Fibroblast of peridontal ligament (primary cell): ENCODE measurements at regions not wholly inside any gene's neighbourhood (a gene's known extent, or its start where the extent isn't known, plus 50 kb on each side); places are given as distances from the start of the nearest gene placed in this dataset.

Source experiments
- DNase-seq: peaks from one replicate; pipeline ENCODE4 v3.0.0-alpha.2; 2010; ENCODE audit errors: extremely low read depth

DNA sequence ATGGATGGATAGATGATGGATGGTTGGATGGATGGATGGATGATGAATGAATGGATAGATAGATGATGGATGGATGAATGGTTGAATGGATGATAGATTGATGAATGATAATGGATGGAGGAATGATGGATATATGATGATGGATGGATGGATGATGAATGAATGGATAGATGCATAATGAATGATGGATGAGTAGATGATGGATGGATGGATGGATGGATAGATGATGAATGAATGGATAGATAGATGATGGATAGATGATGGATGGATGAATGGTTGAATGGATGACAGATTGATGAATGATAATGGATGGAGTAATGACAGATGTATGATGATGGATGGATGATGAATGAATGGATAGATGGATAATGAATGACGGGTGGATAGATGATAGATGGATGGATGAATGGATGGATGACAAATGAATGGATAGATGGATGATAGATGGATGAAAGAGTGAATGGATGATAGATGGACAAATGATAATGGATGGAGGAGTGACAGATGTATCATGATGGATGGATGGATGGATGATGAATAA, 1466.5 kb downstream of the BRD1 start:
- no peak for DNase-seq

DNA sequence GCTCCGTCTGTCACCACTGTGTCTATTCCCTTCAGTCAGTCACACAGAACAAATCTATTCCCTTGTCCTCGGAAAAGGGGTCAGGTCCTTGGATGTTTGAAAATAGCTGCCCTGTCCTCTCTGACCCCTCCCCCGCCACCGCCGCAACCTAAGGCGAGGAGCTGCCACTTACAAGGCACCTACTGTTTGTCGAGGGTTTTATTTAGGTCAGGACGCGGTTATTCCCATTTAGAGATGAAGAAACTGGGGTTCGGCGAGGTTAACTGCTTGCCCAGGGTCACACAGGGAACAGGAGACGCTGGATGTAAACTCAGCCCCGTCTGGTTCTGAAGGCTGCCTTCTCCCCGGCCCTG, 1468.1 kb downstream of the BRD1 start:
- DNase-seq = no peak

DNA sequence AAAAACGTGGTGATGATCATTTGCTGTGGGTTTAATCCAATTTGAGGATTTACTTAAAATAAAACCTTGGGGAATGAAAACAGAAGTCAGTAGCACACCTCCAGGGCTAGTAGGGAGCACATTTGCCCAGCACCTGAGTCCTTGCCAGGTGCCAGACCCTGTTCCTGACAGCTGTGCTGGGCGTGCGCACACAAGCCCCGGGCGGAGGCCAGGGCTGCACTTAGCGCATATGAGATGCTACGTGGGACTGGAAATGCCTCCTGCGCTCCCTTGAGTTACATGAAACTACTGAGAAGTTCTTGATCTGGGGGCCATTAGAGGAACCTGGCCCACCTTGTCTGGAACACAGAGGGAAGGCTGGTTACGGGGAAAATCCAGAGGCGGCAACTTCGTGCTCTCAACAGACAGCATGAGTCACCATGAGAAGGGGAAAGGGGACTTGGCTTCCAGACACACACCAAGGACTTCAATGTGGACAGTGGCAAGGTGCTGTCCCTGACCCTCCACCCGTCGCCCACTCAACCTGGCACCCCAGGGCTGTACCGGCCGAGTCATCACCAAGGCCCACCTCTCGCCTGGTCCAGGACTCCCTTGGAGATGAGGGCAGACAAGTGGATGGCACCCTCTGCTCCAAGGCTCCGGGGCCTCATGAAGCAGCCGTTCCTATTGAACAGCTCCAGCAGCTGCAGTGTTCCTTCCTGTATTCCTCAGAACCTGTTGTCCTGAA, 1468.6 kb downstream of the BRD1 start:
- DNase-seq = no peak

DNA sequence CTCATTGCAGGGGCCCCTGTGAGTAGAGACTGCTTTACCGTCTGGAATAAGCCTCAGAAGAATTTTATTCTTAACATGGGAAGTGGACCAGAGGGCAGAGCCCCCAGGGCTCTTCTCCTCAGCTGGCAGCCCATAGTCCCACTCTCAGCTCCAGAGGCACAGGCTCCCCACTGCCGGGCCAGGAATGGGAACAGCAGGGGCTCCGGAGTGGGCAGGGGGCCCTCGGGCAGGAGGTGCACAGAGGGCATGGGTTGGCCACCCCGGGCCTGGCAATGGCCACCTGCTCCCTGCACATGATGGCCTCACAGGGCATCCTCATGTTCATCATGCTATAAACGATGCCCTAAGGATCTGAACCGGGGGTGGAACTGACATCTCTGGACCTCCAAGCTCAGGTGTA, 1469.7 kb downstream of the BRD1 start:
- no peak for DNase-seq

DNA sequence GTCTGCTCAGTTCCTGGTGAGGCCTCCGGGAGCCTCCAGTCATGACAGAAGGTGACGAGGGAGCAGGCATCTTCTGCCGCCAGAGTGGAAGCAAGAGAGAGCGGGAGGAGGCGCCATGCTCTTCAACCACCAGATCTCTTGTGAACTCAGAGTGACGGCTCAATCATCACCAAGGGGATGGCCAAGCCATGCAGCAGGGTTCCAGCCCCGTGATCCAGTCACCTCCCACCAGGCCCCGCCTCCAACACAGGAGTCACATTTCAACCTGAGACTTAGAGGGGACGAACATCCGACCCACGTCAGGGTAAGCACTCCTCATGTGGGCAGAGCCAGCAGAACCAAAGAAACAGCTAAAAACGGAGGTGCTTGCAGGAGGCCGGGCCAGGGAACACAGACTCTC, 1470.5 kb downstream of the BRD1 start:
- DNase-seq = no peak

DNA sequence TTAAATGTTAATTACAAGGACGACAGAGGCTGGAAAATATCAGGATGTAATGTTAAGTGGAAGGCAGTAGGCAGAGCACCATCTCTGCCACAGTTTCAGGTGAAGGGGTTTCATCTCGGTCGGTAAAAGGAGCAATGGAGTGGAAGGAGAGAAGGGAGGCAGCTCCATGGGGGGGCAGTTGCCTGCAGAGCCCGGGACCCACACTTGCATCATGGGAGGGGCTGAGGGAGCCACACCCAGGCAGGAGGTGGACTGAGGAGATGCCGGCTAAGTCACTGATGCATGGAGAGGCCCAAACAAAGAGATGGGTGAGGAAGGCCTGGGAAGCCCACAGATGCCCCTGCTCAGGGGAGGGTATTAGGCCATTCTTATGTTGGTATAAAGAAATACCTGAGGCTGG, 1470.9 kb downstream of the BRD1 start:
- DNase-seq = no peak

DNA sequence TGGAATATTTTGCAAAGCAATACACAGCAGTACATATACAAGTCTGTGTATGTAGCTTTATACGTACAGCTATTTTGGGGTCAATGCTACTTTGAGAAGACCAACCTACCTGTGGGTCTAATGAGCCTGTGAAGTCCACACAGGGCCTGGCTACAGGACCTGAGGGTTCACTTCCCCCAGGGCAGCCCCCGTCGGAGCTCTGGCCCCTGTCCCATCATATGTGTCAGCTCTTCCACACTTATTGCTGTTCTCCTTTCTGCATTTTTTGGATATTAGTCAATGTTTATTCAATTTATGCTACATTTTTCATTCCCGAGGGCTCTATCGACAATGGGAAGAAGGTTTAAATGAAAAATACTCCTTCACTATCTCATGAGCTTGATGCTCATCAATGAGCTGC, 1473.6 kb downstream of the BRD1 start:
- DNase-seq = no peak

DNA sequence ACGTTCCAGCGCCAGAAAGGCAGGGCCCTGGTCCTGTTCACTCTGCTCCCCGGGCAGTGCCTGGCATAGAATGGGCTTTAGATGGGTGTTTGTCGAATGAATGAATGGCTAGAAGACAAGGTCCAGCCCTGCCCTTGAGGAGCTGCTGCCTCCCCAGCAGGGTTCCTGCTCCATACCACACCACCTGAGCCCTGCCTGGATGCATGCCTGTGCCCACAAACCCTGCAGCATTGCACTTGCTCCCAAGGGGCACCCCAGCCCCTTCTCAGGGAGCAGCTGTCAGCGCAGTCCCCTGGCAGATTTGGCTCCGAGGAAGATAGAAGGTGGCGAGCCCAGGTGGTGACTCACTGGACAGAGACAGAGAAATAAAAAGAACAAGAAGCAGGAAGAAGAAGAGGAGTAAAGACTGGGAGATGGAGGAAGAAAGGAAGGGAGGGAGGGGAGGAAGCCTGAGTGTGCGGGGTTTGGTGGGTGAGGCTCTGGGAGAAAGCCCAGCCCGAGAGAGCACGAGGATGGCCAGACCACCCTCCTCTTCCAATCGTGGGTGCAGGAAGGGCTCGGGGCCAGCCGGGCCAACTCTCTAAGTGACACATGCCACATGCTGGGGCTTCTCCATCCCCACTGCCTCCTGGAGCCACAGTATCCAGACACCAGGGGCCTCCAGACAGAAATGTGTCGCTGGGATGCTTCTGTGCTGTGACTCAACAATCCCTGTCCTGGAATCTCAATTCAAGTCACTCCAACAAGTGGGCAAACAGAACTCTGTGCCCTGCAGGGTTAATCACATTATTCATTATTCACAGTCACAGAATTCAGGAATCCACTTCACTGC, 1474.3 kb downstream of the BRD1 start:
- DNase-seq = no peak

DNA sequence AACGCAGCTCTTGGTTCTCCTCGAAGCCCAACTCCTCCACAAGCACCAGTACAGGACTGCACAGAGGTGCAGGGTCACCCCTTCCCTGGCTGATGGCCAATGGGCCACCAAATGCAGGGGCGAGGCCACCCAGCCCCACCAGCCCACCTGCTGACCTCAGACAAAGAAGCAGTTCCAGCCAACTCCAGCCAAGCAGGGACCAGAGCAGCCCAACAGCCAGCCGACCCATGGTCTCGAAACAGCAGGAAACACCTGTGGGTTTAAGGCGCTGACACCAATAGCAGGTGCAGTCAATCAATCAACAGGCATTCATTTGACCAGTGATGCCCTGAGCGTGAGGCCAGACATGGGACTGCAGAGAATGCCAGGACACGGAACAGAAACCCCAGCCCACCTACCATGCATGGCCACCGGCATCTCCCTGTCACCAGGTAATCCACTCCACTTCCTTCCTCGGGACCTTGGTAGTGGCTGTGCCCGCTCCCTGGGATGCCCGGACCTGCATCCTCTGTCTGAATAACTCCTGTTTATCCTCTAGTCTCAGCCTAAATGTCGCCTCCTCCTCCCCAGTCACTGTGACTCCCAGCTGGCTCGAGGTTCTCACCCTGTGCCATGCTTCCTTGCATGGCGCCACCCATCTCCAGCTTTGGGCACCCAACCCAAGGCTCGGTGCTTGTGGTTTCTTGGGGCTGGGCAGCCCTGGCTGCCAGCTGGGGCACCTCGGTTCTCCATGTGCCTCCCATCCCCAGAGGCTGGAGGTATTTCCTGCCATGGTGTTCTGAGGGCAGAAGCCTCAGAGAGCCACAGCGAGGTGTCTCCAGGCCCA, 1475.4 kb downstream of the BRD1 start:
- DNase-seq = no peak

DNA sequence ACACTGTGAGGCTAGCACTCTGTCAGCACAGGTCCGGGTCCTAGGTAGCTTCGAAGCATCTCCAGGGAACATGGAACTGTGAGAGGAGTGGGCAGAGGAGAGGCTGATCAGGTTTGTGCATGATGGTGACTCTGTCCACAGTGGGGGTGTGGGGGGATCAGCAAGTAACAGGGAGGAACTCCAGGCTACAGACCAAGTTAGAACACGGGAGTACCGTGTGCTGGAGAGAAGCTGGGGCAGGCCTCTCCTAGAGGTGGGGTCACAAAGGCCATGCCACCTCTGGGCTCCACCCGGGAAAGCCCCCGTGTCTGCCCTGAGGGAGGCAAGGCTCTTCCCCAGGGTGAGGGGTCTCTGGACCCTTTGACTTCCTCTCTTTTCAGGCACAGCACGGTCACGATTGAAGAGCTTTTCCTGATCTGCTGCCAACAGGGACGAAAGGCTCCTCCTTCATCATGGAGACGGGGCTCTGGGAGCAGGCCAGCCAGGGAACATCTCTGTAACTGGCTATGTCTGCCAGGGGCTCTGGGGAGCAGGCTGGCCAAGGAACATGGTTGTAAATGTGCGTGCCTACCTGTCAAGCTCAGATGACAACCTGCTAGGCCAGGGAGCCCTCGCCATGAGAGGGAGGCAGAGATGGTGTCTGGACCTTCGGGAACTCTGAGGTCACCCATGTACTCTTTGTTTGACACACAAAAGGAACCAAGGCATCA, 1476.1 kb downstream of the BRD1 start:
- no peak for DNase-seq

DNA sequence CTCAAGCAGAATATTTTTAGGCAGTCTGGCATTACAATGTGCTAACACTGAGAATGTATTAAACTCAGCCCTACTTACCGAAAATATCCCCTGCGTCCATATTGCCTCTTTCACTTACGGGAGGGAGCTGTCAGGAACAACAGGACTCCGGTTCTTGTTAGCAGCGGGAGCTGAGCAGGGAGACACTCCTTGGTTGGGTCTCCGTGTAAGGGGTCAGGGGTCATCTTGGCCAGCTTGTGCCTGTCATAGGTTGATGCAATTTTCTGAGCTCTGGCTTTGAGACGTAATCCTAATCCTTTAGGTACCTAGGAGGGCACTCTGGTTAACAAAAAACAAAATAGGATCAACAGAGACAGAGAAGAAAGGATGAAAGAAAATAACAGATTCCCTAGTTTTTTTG, 1477.2 kb downstream of the BRD1 start:
- no peak for DNase-seq

DNA sequence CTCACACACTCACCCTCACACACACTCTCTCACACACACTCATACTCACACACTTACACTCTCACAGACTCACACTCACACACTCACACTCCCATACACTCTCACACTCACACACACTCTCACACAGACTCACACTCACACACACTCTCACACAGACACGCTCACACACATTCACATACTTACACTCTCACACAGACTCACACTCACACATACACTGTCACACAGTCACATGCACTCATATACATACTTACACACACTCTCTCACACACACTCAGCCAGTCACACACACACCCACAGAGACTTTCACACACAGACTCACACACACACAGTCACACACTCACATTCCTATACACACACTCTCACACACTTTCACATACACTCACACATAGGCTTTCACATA, 1478.8 kb downstream of the BRD1 start:
- DNase-seq = no peak

DNA sequence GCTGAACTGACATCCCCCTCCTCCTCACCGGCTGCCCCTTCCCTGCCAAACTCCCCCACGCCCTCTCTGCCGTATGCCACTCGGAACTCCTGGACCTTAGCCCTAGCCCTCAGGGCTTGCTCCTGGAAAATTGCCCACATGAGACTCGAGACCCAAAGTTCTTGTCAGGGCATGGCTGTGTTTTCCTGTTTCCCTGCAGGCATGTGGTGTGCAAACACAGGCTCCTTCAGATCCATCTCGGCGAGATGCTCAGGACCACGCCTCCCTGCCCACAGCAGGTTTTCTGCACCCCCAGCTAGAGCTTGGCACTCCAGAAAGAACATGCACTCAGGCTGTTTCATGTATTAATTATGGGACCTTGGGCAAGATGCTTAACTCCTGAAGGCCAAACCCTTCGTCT, 1480.4 kb downstream of the BRD1 start:
- DNase-seq = no peak

DNA sequence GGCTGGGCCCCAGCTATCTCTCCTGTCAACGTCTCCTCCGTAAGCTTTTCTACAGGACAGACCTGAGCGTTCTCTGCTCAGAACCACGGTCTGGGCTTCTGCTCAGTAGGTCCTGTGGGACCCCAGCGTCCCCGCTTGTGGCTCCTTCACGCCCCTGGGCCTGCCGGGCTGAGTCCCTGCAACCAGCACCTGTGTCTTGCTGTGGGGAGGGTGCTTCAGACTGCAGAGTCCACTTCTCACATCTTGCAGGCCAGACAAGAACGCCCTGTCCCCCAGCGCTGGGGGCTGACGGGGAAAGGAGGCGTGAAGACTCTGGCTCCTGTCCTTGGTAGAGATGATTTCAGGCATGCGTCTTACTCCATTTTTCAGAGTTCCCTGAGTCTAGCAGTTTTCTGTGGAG, 1480.8 kb downstream of the BRD1 start:
- no peak for DNase-seq

DNA sequence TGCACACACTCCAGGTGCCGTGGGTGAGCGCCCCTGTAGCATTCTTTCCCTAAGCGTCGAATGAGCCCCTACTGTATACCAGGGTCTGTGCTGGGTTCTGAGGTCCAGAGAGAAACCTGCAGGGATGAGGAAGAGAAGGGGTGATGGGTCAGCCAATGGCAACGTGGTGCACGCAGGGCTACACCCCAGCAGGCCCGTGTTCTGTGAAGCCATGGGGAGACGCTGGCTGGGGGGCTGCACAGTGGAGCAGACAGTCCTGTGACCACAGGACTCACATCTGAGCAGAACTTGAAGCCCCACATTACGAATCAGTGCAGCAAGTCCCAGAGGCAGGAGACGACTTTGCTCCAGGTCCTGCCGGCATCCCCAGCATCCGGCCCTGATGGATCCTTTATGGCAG, 1481.4 kb downstream of the BRD1 start:
- DNase-seq = no peak

DNA sequence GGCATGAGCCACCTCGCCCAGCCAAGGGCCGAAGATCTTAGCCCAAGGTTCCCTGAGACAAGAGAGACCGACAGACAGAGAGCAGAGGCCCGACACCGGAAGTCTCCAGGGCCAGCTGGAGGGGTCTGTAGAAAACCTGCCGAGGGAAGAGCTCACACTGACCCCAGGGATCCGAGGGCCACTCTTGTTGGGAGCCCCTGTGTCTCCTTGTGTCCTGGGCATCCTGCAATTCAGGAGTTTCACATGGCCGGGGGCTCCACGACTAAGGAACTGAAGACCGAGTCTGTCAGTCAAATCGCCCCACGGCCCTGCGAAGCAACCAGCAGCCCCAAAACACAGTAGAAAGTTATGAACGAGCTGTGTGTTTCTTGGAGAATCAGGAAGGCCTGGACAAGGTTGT, 1482.0 kb downstream of the BRD1 start:
- DNase-seq = no peak

DNA sequence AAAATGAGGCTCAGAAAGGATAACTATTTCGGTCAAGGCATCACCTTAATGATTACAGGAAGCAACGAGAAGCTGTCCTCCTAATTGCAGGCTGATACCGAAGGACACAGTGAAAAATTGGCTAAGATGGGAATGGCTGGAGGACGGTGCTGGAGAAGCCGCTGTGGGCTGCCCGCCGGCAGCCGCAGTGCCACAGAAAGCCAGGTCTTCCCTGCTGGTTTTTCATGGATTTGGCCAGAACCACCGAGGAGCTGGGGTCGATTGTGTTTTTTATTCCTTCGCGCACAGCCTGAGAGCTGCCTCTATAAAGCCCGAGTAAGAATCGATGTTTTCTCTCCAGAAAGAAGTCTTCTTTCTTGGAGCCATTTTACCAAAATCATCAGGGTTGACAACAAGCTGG, 1484.2 kb downstream of the BRD1 start:
- DNase-seq = no peak

DNA sequence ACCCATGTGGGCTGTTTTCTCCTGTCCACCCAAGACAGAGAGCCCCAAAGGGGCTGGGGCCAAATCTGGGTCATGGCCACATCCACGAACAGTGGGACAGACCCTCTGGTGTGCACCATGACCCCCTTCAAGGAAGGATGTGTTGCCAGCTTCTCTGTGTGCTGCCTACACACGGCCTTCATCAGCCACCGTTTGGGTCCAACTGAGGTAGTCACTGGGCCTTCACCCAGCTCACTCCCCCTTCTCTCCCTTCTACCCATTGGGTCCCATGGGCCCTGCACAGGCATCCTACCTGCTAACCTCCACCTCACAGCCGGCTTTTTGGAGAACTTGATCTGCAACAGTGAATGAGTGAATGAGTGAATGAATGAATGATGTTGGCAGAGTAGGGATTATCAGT, 1484.9 kb downstream of the BRD1 start:
- DNase-seq = no peak

DNA sequence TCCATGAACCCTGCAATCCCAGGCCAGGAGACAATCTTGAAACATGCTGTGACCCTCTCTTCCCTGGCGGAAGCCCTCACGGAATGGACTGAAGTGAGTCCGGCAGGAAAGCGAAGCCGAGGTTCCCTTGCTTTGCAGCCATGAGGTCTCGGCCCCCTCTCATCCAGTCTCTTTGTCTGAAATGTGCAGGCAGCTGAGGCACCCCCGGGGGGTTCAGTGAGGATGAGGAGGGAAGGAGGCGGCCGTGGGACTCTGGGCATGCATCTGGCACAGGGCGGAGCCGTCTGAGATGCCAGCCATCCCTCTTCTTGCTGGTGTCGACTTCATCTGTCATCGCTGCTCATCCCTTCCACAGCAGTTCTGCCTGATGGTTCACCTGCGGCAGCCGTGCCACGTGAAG, 1485.7 kb downstream of the BRD1 start:
- no peak for DNase-seq

DNA sequence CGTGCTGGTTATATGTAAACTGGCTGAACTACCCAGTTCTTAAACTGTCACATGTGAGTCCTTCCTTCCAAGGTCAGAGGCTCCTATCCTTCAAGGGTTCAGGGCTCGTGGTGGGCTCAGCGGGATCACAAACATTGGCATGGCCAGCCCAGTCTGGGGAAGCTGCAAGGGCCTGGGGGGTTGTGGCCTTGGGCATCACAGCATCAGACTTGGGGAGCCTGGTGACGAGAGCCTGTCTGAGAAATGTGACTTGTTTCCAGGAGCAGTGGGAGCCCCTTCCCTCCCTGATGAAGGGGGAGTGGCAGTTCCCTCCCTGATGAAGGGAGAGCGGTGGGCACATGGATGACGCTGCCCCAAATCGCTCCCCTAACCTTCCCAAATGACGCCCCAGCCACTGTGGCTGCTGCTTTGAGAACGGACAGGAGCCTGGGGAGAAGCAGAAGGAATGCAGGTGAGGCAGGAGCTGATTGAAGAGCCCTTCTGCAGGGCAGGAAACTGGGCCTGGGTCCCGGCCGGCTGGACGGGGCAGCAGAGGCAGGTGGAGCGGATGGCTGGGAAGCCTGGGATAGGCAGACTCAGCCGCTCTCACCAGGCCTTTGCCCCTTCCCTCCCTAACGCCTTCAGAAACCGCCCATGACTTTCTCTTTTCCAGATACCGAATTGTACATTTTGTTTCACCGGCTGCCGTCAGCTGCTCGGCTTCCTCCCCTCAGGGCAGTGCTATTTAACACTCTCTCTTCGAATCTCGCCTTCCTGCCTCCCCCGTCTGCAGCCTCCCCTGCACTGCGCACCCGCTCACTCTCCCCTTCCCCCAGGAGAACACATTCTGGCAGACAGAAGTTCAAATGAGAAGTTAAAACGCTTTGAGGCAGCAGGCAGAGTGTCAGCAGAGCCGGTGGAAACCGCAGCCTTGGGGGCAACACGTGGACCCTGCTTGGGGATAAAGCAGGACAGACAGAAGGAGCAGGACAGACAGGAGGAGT, 1486.7 kb downstream of the BRD1 start:
- no peak for DNase-seq

DNA sequence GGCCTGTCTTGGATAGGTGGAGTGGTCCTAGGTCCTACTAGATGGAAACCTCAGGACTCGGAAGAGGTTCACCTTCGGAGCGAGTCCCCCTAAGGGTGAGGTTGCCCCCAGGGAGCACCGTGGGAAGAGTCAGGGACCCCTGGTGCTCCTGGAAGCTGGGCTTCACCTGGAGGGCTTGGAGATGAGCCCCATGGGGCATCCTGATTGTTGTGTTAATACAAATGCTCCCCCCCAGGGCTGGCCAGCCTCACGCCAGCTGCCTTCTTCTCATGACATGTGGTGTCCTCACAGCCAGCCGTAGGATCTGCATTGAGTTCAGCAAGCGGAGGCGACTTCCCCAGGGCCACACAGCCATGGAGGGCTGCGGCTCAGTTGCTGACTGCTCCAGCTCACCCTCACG, 1487.5 kb downstream of the BRD1 start:
- no peak for DNase-seq
